Head of caudate nucleus (tissue), 42 donors: ENCODE measurements at regions not wholly inside any gene's neighbourhood (a gene's known extent, or its start where the extent isn't known, plus 50 kb on each side); places are given as distances from the start of the nearest gene placed in this dataset.

ENCODE experiments used
- DNase-seq, 42 donors: peaks; one replicate each; pipeline versions ENCODE4 v3.0.0 to v3.0.0-alpha.2; 2020 to 2021; ENCODE audit warnings: mixed read lengths in 7 of 42
- intact Hi-C: fragments of 100-400 bp; cut with DNase I; formaldehyde crosslinking; loops from one replicate; pipeline ENCODE4 v1.15.0; 2022

DNA sequence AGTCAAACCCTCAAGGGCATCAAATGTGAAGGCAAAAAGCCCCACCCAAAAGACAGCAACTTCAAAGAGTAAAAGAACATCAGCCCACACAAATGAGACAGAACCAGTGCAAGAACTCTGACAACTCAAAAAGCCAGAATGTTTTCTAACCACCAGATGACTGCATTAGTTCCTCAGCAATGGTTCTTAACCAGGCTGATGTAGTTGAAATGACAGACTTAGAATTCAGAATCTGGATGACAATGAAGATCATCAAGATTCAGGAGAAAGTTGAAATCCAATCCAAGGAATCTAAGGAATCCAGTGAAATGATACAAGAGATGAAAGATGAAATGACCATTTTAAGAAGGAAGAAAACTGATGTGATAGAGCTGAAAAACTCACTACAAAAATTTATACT, 339.7 kb downstream of the KIF4B start:
- DNase-seq = no peak

DNA sequence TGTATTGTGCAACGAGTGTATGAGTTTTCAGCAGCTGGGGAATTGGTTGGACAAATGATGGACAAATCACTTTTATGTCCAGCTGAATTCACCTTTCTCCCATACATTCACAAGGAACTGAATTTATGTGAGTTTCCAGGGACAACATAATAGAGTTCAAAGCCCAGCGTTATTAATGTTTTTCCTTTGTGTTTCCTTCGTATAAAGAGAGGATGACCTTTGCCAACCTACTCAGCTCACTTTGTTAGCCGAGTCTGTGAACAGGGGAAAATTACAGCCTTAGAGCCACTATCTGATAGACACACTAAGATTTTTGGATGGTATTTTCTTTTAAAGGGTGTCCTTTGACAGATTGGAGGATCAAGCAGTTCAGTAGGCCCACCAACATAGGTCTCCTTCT, 352.5 kb downstream of the KIF4B start:
- no peak for DNase-seq
- intact Hi-C loops = no loop called here

More for the DNA sequence above, 339.7 kb downstream of the KIF4B start:
- intact Hi-C loops = no loop called here

DNA sequence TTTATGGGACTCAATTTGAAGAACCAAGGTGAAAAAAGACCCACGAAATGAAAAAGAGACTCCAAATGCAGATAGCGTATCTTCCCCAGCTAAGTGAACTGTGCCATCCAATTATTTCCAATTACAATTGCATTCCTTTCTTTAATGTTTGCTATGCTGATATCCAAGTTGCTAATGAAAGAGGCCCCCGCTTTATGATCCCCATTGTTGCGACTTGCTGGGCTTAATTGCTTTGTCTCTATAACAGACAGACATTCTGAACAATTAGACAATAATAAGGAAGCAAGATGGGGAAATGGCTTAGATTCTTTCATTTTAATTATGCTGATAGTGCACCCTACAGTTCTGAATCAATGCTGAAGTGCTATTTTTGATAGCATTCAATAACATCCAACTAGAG, 354.3 kb downstream of the KIF4B start:
- DNase-seq = no peak
- intact Hi-C loops = no loop called here

DNA sequence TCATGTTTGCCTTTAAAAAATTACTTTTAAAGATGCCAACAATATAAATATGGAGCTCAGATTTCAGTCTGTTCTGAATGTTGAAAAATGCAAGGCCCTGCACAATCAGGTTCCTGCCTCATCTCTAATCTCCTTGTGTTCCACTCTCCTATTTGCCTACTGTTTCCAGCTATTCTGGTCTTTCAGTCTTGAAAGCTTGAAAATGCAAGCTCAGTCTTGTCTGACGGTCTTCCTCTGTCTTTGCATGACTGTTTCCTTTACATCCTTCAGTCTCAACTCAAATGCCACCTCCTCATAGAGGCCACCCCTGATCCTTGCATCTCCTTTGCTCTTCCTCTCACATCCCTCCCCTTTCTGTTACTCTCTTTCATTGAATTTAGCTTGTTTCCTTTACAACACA, 354.9 kb downstream of the KIF4B start:
- intact Hi-C loops = no loop called here

DNA sequence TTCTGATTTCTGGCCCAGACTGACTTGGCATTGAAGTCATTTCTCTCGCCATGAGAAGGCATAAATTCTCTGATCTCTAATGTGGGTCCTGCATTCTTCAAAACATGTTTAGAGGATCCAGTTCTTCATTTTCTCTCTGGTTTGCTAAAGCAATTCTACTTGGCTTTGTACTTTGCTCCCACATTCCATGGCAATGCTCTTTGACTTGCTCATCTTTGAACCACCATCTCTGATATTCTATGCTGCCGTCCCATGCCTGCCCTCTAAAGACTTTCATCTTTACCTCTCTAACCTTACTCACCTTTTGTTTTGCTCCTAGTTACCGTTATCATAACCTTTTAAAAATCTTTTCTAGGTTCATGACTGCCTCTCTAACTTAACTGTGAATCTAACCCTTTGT, 366.9 kb downstream of the KIF4B start:
- intact Hi-C loops = no loop called here
- no peak for DNase-seq

More for the DNA sequence above, 354.9 kb downstream of the KIF4B start:
- no peak for DNase-seq

DNA sequence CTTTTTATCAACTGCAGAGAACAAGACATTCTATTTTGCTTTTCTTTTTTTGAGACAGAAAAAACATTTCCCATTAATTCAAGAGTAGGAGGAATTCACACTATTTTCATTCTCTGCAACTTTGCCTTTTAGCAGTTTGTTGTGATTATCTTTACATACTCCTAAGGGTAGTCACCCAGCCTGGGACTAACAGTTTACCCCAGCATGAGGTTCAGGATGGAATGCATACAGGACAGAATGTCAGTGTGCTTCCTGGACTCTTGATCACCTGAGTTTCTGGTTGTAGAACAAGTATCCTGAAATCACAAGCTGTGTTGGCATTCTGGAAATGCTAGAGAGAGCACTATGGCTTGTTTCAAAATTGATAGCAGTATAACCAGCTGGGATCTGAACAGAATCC, 368.1 kb downstream of the KIF4B start:
- intact Hi-C loops = no loop called here
- DNase-seq = no peak

DNA sequence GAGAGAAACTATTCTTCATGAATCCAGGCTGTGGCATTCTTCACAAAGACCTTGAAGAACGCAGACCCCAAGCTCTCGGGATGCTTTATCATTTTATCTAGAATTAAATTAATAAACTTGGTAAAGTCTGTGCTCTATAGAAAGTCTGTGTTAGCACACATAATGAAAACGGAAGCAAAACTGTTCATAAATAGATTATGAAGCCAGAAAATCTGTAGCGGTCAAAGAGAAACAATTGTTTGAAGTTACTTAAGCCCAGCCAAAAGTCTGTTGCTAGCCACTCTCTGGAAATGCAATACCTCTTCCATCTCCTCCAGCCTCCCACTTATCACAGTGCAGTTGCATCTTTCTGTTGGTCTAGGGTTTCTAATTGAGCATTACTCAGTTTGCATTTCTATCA, 375.9 kb downstream of the KIF4B start:
- intact Hi-C loops = no loop called here
- DNase-seq = no peak

DNA sequence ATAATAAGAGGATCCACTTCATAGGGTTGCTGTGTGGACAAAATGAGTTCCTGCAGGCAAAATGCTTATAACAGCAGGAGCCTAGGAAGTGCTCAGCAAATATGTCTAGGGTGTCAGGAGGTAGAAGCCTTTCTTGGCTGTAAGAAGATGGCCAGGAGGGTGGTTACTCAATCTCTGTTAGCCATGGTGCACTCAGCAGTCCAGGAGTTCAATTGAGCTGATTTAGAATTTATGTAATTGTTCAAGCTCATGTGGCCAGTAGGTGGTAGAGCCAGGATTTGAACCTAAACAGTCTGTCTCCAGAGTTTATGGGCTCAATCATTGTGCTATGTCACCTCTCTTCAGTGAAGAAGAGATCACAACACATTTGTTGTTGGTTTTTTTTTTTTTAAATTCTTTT, 381.2 kb downstream of the KIF4B start:
- intact Hi-C loops = no loop called here

DNA sequence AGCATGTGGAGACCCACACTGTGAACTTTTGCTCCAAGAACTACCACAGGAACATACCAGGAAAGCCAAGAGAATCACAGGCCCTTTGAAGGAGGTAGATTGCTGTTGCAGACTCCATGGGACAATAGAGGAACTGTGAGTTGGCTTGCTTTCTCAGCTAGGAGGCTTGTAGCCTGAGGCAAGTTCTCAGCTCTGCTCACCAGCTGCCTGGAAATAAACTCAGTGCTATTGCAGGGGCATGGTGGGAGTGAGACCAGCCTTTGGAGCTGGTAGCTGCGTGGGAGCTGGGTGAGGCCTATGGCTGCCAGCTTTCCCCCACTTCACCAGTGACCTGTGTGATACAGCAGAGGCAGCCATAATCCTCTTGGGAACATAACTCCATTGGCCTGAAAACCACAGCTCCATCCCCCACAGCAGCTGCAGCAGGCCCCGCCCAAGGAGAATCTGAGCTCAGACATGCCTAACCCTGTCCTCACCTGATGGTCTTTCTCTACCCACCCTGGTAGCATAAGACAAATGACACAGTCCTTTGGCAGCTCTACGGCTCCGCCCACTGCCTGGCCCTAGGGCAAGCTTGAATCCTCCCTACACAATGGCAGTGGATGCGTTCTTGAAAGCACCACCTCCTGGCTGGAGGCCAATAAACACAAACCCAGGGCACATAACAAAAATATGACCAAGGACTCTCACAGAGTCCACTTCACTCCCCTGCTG, 389.5 kb downstream of the KIF4B start:
- intact Hi-C loops = no loop called here

More for the DNA sequence above, 381.2 kb downstream of the KIF4B start:
- DNase-seq = no peak

DNA sequence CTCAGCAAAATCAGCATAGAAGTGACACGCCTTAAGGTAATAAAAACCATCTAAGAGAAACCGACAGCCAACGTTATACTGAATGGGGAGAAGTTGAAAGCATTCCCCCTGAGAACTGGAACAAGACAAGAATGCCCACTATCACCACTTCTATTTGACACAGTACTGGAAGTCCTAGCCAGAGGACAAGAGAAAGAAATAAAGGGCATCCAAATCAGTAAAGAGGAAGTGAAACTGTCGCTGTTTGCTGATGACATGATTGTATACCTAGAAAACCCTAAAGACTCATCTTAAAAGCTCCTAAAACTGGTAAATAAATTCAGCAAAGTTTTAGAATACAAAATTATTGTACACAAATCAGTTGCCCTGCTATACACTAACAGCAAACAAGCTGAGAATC, 393.3 kb downstream of the KIF4B start:
- intact Hi-C loops = no loop called here
- no peak for DNase-seq

More for the DNA sequence above, 389.5 kb downstream of the KIF4B start:
- DNase-seq = no peak

DNA sequence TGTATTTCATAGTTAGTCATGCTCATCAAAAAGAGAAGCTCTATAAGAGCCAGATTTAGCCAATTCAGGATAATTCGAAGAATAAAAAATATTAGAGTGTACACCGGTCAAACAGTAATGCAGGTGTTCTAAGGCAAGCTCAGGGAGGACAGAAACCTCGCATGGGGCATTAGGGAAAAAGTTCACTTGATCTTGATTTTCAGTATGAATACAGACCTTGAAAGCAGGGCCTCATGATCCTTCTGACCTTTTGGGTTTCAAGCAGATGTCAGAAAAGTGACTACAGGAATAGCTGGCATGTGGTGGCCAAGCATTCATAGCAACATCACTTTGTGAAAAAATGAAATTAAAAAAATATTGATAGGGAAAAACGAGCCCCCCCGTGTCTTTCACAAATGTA, 394.9 kb downstream of the KIF4B start:
- no peak for DNase-seq
- intact Hi-C loops = no loop called here

DNA sequence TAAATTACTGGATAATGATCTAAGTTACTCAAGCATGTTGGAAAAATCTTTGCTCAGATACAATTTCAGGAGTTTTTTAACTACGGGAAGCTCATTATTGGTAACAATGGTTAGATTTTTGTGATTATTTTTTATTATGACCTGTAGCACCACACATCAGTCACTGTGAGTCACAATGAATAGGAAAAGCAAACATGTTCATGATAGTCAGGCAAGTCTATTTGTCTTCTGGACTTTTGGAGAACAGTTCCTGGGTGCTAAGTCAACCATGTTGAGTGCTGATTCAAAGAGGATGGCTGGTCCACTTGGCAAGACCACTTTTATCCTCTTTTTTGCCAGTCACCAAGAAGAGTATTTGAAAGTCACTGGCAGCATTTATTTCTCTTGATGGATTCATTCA, 403.2 kb downstream of the KIF4B start:
- no peak for DNase-seq
- intact Hi-C loops = no loop called here

DNA sequence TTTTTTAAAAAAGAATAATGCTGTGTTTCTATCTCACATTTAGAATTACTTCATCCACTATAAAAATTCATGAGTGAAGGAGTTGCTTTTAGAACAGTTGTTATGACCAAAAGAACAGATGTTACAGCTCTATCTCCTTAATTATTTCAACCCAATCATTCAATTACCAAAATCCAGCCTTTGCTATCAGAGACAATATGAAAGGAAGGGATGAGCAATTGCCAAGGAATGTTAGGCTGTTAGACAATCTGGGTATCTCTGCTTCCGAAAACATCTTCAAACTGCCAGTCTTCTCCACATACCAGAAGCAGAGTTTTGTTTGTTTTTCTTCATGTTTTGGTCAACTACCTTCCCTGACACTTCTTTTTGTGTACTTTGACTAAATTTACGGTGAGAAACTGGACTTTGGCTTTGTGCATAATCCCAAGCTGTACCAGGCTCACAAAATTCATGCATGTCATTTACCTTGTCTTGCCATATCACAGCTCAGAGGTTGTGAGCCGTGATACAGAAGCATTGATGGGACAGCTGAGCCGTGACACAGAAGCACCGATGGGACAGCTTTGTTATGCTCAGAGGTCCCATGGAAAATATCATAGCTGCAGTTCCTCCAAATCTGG, 405.5 kb downstream of the KIF4B start:
- intact Hi-C loops = no loop called here
- no peak for DNase-seq

DNA sequence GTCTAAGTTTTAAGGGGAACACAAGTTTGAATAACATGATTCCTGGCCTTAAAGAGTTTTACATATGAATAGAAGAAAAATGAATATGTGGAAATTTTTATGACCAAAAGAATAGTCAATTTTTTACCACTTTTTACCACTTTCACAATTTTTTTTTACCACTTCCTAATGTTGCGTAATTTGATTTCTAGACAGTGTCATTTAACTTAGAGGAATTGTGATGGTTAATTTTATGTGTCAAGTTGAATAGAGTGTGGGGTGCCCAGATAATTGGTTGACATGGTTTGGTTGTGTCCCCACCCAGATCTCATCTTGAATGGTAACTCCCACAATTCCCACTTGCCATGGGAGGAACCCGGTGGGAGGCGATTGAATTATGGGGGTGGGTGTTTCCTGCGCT, 416.6 kb downstream of the KIF4B start:
- DNase-seq = no peak
- intact Hi-C loops = no loop called here

DNA sequence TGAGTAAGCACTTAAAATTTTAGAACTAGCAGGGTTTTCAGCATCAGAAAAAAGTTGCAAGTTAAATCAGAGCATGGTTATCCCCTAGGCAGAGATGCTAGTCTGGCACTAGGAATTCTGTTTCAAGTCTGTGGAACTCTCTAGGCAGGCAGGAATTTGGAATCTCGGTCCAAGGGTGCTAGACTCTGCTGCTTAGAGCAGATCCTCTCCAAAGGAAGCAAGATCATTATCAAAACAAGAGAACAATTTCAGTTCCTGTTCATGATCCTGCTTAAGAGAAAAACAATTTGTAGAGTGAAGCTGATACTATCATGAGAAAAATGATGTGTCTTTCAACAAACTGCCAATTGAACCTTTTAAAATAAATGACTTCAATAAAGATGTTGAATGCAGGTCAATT, 420.7 kb downstream of the KIF4B start:
- intact Hi-C loops = no loop called here
- DNase-seq = no peak

DNA sequence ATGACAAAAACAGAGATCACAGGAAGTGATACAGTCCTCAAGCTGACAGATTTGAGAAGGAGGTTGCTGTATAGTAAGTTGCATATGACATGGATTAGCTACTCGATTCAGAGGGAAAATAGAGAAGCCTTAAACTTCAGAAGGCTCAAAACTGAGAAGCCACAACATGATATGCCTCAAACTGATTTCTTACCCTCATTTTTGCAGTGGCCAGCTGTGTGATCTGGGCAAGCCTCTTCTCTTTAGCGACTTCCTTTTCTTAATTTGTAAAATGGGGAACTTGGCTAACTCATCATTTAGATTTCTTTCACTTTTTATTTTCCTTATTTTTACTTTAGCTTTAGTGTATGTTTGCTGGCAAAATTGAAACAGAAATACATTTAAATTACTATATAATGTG, 421.1 kb downstream of the KIF4B start:
- intact Hi-C loops = no loop called here
- DNase-seq = no peak

DNA sequence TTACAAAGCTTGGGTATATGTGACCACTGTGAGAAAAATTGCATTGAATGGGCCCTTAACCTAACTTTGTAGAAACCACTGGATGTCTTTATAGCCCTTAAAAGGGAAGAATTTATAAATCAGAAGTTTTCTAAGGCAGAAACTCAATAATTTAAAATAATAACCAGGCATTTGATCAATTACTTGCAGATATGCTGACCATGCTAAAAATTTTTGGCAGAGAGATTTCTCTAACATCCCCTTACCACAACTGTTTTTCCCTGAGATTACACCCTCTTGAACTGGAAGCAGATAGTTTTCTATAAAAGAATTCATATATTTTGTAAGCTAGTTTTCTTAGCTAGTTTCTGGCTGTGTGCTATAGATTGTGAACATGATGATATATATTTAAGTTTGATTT, 428.3 kb downstream of the KIF4B start:
- no peak for DNase-seq
- intact Hi-C loops = no loop called here

DNA sequence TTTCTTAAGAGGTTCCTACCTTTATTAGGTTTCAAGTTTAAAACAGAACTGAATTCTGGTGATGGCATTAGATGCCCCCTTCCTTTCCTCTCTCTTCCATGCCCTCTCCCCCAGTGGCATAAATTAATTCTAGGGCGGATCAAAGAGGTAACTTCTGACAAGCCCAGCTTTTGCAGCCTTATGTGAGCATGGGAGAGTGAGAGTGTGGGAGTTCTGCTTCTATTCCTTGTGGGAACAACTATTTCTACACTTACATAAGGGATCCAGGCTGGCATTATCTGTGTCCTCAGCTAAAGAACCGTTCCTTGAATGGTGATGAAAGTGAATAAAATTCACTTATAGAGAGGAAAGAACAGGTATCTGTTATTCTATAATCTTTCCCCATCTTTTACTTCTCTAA, 437.6 kb downstream of the KIF4B start:
- intact Hi-C loops = no loop called here
- DNase-seq = peak in 23 of 42 donors; percentile 2 to 67 (median 24)

DNA sequence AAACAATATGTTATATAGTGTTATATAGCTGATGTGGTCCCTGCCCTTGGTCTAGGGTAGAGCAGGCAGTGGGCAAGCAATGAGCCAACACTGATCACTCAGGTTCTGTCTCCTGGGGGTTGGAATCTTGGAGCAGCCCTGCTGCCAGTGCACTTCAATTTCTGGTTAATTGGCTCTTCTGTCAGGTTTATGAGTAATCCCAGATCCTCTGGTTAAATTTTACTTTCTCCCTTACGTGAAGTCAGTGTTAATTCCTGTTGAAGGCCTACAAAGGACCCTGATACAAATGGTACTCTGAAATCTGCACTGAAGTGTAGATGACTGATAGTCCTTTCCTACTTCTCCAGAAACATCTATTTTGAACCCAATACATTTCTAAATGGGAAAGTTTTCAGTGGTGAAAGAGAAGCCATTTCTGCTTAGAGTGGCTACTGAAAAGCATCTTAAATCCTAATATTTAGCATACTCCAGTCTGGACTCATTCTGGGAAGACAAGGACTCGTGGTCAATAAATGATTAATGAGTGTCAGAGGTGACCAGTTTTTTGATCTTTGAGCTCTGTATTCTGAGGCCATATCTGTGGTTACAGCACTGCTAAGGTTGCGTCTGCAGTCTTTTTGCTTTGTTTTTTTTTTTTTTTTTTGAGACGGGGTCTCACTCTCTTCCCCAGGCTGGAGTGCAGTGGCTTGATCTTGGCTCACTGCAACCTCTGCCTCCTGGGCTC, 442.4 kb downstream of the KIF4B start:
- peak in 1 of 42 donors; percentile 3 for DNase-seq
- intact Hi-C loops = no loop called here

DNA sequence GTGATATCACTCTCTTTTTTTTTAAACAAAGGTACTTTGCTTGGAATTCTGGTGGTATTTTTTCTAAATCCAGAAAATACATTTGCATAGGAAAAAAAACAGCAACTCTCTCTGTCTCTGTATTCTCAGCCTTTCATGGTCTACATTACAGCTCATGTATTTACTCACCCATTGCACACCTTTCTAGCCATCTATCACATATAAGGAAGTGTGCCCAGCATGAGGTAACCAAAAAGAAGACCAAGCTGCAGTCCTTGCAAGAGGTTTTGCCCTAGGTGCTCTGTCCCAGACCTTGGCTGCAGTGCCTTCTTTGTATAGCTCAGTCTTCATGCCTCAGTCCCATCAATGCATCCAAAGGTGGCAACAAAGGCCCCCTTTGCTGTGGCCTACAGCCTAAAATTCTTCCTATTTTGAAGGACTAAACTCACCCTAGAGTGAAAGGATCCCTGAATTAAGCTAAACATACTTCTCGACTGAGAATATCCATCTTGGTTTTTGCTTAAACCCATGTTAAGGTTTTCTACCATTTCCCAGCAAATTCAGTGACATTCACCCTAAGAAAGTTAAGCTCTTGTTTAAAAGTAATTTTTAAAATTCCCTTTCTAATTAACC, 446.4 kb downstream of the KIF4B start:
- intact Hi-C loops = no loop called here
- DNase-seq = no peak
